Nephron progenitor cell (in vitro differentiated cells): ENCODE measurements at regions not wholly inside any gene's neighbourhood (a gene's known extent, or its start where the extent isn't known, plus 50 kb on each side); places are given as distances from the start of the nearest gene placed in this dataset.
A peak's percentile ranks its signal among the peaks of the same experiment; 100 is the strongest.
"Not testable (repeated sequence)": the region's sequence is repeated elsewhere in the genome, so short reads cannot be mapped to it uniquely, and the experiment has no call there.

Experiments
- DNase-seq: peaks from one replicate; pipeline ENCODE4 v3.0.0; 2021
- H3K27ac Mint-ChIP-seq: 2 replicates; pipeline ENCODE4 v1.8.0; 2021; ENCODE audit warnings: mild to moderate bottlenecking, moderate library complexity, mixed read lengths
- H3K27me3 Mint-ChIP-seq: 2 replicates; pipeline ENCODE4 v1.8.0; 2021; ENCODE audit warnings: mild to moderate bottlenecking, low read depth, mixed read lengths; ENCODE audit not compliant: poor library complexity
- H3K36me3 Mint-ChIP-seq: 2 replicates; pipeline ENCODE4 v1.8.0; 2021; ENCODE audit warnings: low read depth, mixed read lengths
- H3K4me1 Mint-ChIP-seq: 2 replicates; pipeline ENCODE4 v1.8.0; 2021; ENCODE audit warnings: mixed read lengths
- H3K4me3 Mint-ChIP-seq: 2 replicates; pipeline ENCODE4 v1.8.0; 2021; ENCODE audit warnings: mild to moderate bottlenecking, moderate library complexity, mixed read lengths
- H3K9me3 Mint-ChIP-seq: 2 replicates; pipeline ENCODE4 v1.8.0; 2021; ENCODE audit warnings: mild to moderate bottlenecking, moderate library complexity, mixed read lengths
- TF ChIP-seq, protein P1 (sequence below): fragments of 200-600 bp; sonication (generic); IDR thresholded peaks from 2 replicates; pipeline ENCODE4 v1.5.0; 2021; ENCODE audit warnings: antibody characterized with exemption

- Mint-ChIP-seq H3K27me3 (peaks cover 2% of the 10 kb centered on the region), H3K4me1 (peaks cover 17% of the 10 kb centered on the region), H3K9me3 (no peaks in the 10 kb centered on the region), H3K36me3 (no peaks in the 10 kb centered on the region), H3K4me3 (no peak overlapping the region), H3K27ac (no peak overlapping the region)
- TF ChIP-seq, protein P1, sequence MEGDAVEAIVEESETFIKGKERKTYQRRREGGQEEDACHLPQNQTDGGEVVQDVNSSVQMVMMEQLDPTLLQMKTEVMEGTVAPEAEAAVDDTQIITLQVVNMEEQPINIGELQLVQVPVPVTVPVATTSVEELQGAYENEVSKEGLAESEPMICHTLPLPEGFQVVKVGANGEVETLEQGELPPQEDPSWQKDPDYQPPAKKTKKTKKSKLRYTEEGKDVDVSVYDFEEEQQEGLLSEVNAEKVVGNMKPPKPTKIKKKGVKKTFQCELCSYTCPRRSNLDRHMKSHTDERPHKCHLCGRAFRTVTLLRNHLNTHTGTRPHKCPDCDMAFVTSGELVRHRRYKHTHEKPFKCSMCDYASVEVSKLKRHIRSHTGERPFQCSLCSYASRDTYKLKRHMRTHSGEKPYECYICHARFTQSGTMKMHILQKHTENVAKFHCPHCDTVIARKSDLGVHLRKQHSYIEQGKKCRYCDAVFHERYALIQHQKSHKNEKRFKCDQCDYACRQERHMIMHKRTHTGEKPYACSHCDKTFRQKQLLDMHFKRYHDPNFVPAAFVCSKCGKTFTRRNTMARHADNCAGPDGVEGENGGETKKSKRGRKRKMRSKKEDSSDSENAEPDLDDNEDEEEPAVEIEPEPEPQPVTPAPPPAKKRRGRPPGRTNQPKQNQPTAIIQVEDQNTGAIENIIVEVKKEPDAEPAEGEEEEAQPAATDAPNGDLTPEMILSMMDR, result no peak
- DNase-seq, result no peak
These were observed 57.5 kb upstream of the LMO2 start for GRCh38 chr11:33949252-33949913.

- Mint-ChIP-seq H3K9me3 (no peaks in the 10 kb centered on the region), H3K27me3 (peaks cover 2% of the 10 kb centered on the region), H3K4me3 (no peak overlapping the region), H3K27ac (peak overlapping the region; percentile 35), H3K36me3 (no peaks in the 10 kb centered on the region), H3K4me1 (peaks cover 17% of the 10 kb centered on the region)
- TF ChIP-seq, protein P1, result no peak
- no peak for DNase-seq
These were observed 56.6 kb upstream of the LMO2 start for GRCh38 chr11:33948494-33948893.

- H3K36me3 Mint-ChIP-seq, result not testable (repeated sequence)
These were observed 56.0 kb upstream of the LMO2 start for GRCh38 chr11:33947918-33948317.

DNA sequence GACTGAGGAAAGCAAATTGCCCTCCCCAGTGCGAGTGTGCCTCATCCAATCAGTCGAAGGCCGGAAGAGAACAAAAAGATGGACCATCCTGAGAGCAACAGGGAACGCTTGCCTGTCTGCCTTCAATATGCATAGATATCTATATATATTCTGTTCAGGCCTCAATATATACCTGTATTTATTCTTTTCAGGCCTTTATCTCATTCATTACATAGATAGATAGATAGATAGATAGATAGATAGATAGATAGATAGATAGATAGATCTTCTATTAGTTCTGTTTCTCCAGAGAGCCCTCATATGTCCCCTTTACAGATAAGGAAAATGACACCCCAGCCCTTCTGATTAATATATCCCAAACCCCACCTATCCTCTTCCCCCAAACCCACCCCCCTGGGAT, 55.1 kb upstream of the LMO2 start:
- DNase-seq, result no peak
- H3K4me3 Mint-ChIP-seq, result no peak overlapping the region
- no peak overlapping the region for H3K27ac Mint-ChIP-seq
- peaks cover 2% of the 10 kb centered on the region for H3K27me3 Mint-ChIP-seq
- peaks cover 28% of the 10 kb centered on the region for H3K4me1 Mint-ChIP-seq
- TF ChIP-seq, protein P1, result no peak
- no peaks in the 10 kb centered on the region for H3K9me3 Mint-ChIP-seq
- no peaks in the 10 kb centered on the region for H3K36me3 Mint-ChIP-seq

More at GRCh38 chr11:33947918-33948317, 56.0 kb upstream of the LMO2 start:
- not testable (repeated sequence) for DNase-seq, H3K27ac Mint-ChIP-seq, H3K9me3 Mint-ChIP-seq, H3K4me3 Mint-ChIP-seq, H3K27me3 Mint-ChIP-seq
- peaks cover 21% of the 10 kb centered on the region for H3K4me1 Mint-ChIP-seq

DNA sequence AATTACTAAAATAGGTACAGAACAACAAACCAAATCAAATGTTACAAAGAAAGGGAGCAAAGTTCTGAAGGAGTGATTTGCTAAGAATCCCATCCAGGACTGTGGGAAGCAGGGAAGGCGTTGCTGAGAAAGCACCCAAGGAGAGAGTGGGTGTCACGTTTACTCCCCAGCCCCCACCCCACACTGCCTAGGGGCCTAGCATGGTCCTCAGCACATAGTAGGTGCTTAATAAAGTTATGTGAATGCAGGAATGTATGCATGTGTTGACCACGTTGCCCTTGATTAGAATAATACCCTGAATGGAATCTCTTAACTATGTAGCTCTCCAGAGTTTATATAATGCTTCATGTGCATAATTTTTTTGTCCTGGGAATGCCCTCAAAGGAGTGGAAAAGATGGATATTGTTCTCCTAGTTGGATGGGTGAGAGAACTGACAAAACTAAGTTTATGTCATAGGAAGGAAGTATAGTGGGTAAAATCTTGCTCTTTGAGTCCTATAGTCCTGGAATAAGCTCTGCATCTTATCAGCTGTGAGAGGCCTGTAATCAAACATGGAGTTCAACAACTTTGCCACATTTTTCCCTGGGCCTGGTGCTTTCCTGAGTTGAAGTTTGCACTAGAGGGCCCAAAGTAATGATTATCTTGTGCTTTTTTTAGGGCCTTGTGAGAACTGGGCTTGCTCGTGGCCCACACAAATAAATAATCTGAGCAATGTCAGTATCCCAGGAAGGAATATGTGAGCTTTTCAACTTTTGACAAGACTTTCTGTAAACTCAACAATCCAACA, 53.8 kb upstream of the LMO2 start:
- Mint-ChIP-seq H3K36me3 (no peaks in the 10 kb centered on the region), H3K9me3 (no peaks in the 10 kb centered on the region), H3K27ac (no peak overlapping the region), H3K4me3 (no peak overlapping the region), H3K4me1 (peaks cover 35% of the 10 kb centered on the region), H3K27me3 (peaks cover 2% of the 10 kb centered on the region)
- TF ChIP-seq, protein P1, result no peak
- DNase-seq, result no peak

DNA sequence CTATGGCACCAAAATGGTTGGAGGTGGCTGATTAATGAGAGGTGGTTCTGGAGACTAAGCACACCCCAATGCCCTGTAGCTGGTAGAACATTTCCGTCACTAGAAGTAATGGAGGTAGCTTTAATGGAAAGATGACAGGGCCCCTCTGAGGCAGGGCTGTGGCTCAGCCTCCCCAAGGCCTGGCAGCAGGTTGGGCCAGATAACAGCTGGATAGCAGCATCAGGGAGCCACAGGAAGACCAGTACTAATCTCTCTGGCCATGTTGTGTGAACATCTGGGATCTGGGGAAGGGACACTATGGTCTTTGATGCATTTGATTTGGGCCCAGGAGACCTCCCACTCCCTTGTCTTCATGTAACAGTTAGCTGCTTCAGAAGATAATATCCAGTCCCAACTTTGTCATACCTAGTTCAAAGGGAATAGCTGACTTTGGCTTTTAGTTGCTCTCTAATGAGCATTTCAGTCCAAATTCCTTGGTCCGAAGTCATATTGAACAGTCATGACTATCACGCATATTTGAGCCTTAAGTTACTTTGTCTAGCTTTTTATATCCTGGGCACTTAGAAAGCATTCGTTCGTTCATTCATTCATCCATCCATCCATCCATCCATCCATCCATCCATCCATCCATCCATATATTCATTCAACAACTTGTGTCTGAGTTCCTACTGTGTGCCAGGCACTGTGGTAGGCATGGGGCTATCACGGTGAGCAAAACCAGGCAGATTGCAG, 53.0 kb upstream of the LMO2 start:
- Mint-ChIP-seq H3K9me3 (no peaks in the 10 kb centered on the region), H3K27ac (no peak overlapping the region), H3K4me1 (peaks cover 33% of the 10 kb centered on the region), H3K27me3 (peaks cover 2% of the 10 kb centered on the region), H3K4me3 (no peak overlapping the region), H3K36me3 (no peaks in the 10 kb centered on the region)
- no peak for DNase-seq
- TF ChIP-seq, protein P1, result no peak
